ENCODE measurements at regions not wholly inside any gene's neighbourhood (a gene's known extent, or its start where the extent isn't known, plus 50 kb on each side); places are given as distances from the start of the nearest gene placed in this dataset.
"Not testable (repeated sequence)": the region's sequence is repeated elsewhere in the genome, so short reads cannot be mapped to it uniquely, and the experiment has no call there.

GRCh38 chr4:66949419-66949818 is 595.9 kb downstream of the CENPC start:
- POLR2A ChIA-PET, result no interaction called here
- CTCF ChIA-PET, result no interaction called here
- no peaks in the 10 kb centered on the region for H3K27me3 Mint-ChIP-seq

GRCh38 chr4:66946761-66947160 is 598.5 kb downstream of the CENPC start:
- ChIA-PET CTCF (no interaction called here), POLR2A (no interaction called here)
- DNase-seq, result no peak
- H3K4me1 Mint-ChIP-seq, result no peaks in the 10 kb centered on the region
- H3K4me3 Mint-ChIP-seq, result no peak overlapping the region
- H3K27ac Mint-ChIP-seq, result no peak overlapping the region
- no peaks in the 10 kb centered on the region for H3K36me3 Mint-ChIP-seq (ENCODE audit: low read depth)
- H3K9me3 Mint-ChIP-seq, result no peaks in the 10 kb centered on the region
- H3K27me3 Mint-ChIP-seq, result no peaks in the 10 kb centered on the region

More at GRCh38 chr4:66949419-66949818, 595.9 kb downstream of the CENPC start:
- H3K9me3 Mint-ChIP-seq, result no peaks in the 10 kb centered on the region
- H3K4me1 Mint-ChIP-seq, result no peaks in the 10 kb centered on the region
- H3K4me3 Mint-ChIP-seq, result no peak overlapping the region
- no peak for DNase-seq
- H3K27ac Mint-ChIP-seq, result no peak overlapping the region
- H3K36me3 Mint-ChIP-seq (ENCODE audit: low read depth), result no peaks in the 10 kb centered on the region

GRCh38 chr4:66943112-66943511 is 602.2 kb downstream of the CENPC start:
- Mint-ChIP-seq H3K27ac (no peak overlapping the region), H3K27me3 (no peaks in the 10 kb centered on the region), H3K4me1 (no peaks in the 10 kb centered on the region), H3K9me3 (no peaks in the 10 kb centered on the region), H3K36me3 (ENCODE audit: low read depth) (no peaks in the 10 kb centered on the region), H3K4me3 (no peak overlapping the region)
- ChIA-PET CTCF (no interaction called here), POLR2A (no interaction called here)
- no peak for DNase-seq

GRCh38 chr4:66931981-66932380 is 613.3 kb downstream of the CENPC start:
- H3K36me3 Mint-ChIP-seq (ENCODE audit: low read depth); H3K4me1 Mint-ChIP-seq; CTCF ChIA-PET; H3K4me3 Mint-ChIP-seq; H3K27me3 Mint-ChIP-seq; H3K27ac Mint-ChIP-seq; DNase-seq; H3K9me3 Mint-ChIP-seq; POLR2A ChIA-PET: not testable (repeated sequence)

DNA sequence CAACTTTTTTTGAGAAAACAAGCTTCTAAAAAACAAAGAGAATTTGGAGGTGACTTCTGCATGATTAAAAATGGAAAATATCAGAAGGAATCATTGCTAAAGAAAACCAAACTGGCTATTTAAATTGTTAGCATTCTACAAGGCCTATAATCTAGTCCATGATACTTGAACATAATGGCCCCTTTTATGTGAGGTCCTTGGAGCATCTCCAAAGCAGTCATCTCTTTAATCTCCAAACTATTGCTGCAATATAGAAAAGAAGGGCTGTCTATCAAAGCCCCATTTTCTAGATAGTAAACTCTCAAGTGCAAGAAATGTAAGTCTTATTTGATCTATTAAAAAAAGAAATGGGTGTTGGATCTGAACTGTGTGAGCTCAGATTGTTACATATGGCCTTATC is 615.1 kb downstream of the CENPC start:
- H3K4me3 Mint-ChIP-seq, result no peak overlapping the region
- no peaks in the 10 kb centered on the region for H3K36me3 Mint-ChIP-seq (ENCODE audit: low read depth)
- ChIA-PET POLR2A (no interaction called here), CTCF (interaction anchor here (1.0 kb wide), 1 partner anchor 10 kb away, joined by 3 read pairs; no protein-coding TSS in a partner anchor)
- DNase-seq, result no peak
- H3K27ac Mint-ChIP-seq, result no peak overlapping the region
- H3K9me3 Mint-ChIP-seq, result no peaks in the 10 kb centered on the region
- no peaks in the 10 kb centered on the region for H3K27me3 Mint-ChIP-seq
- no peaks in the 10 kb centered on the region for H3K4me1 Mint-ChIP-seq

GRCh38 chr4:66929748-66930147 is 615.6 kb downstream of the CENPC start:
- H3K27ac Mint-ChIP-seq, result no peak overlapping the region
- H3K27me3 Mint-ChIP-seq, result no peaks in the 10 kb centered on the region
- ChIA-PET CTCF (interaction anchor here (1.0 kb wide), 1 partner anchor 10 kb away, joined by 3 read pairs; no protein-coding TSS in a partner anchor), POLR2A (no interaction called here)
- no peak overlapping the region for H3K4me3 Mint-ChIP-seq
- H3K36me3 Mint-ChIP-seq (ENCODE audit: low read depth), result no peaks in the 10 kb centered on the region
- DNase-seq, result no peak
- no peaks in the 10 kb centered on the region for H3K4me1 Mint-ChIP-seq
- no peaks in the 10 kb centered on the region for H3K9me3 Mint-ChIP-seq

GRCh38 chr4:66928881-66929280 is 616.4 kb downstream of the CENPC start:
- H3K9me3 Mint-ChIP-seq, result not testable (repeated sequence)
- CTCF ChIA-PET, result interaction anchor here (0.6 kb wide), 1 partner anchor 12 kb away, joined by 3 read pairs; no protein-coding TSS in a partner anchor

GRCh38 chr4:66927937-66928336 is 617.4 kb downstream of the CENPC start:
- H3K9me3 Mint-ChIP-seq, result no peaks in the 10 kb centered on the region
- DNase-seq, result no peak
- no peaks in the 10 kb centered on the region for H3K27me3 Mint-ChIP-seq
- no peak overlapping the region for H3K4me3 Mint-ChIP-seq
- CTCF ChIA-PET, result no interaction called here
- no peaks in the 10 kb centered on the region for H3K4me1 Mint-ChIP-seq
- POLR2A ChIA-PET, result no interaction called here
- no peak overlapping the region for H3K27ac Mint-ChIP-seq
- H3K36me3 Mint-ChIP-seq (ENCODE audit: low read depth), result no peaks in the 10 kb centered on the region

More at GRCh38 chr4:66928881-66929280, 616.4 kb downstream of the CENPC start:
- POLR2A ChIA-PET; H3K36me3 Mint-ChIP-seq (ENCODE audit: low read depth); H3K4me3 Mint-ChIP-seq; H3K27ac Mint-ChIP-seq; DNase-seq; H3K27me3 Mint-ChIP-seq; H3K4me1 Mint-ChIP-seq: not testable (repeated sequence)

GRCh38 chr4:66926687-66927086 is 618.6 kb downstream of the CENPC start:
- DNase-seq, result no peak
- H3K4me1 Mint-ChIP-seq, result no peaks in the 10 kb centered on the region
- H3K4me3 Mint-ChIP-seq, result no peak overlapping the region
- POLR2A ChIA-PET, result no interaction called here
- CTCF ChIA-PET, result no interaction called here
- H3K27ac Mint-ChIP-seq, result no peak overlapping the region
- no peaks in the 10 kb centered on the region for H3K36me3 Mint-ChIP-seq (ENCODE audit: low read depth)
- H3K27me3 Mint-ChIP-seq, result no peaks in the 10 kb centered on the region
- no peaks in the 10 kb centered on the region for H3K9me3 Mint-ChIP-seq

DNA sequence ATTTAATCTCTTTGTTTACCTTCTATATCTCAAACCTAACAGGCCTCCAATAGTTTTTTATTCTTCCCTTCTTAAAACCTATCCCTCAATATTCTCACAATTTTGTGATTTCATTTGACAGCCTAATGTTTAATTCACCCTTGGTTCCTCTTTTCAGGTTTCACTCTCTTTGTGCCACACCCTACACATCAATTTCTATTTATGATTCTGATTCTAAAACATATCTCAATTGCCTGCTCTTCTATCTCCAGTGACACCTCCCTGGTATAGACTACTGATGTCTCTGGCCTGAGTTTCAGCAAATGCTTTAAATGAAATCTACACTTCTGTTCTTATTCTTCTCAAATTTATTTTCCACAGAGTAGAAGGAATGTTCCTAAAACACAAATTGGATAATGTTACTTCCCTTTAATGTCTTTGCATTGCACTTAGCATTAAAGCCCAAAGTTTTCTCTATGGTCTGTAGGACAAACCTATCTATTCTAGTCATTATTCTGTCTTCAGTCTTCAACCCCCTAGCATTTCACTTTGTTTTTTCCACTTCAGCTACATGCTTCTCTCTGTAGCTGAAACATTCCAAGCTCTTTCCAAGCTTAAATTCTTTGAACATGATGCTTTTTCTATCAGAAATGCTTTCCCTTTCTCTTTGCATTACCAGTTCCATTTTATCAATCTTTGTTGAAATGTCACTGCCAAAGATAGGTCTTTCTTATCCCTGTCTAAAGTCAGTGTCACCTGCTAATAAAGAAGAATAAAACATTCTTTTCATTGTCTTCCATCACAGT is 622.0 kb downstream of the CENPC start:
- no peak for DNase-seq
- Mint-ChIP-seq H3K4me1 (no peaks in the 10 kb centered on the region), H3K27me3 (no peaks in the 10 kb centered on the region), H3K4me3 (no peak overlapping the region), H3K9me3 (no peaks in the 10 kb centered on the region), H3K27ac (no peak overlapping the region), H3K36me3 (ENCODE audit: low read depth) (no peaks in the 10 kb centered on the region)
- ChIA-PET CTCF (no interaction called here), POLR2A (no interaction called here)

- CTCF ChIA-PET, result no interaction called here
- Mint-ChIP-seq H3K27me3 (no peaks in the 10 kb centered on the region), H3K36me3 (ENCODE audit: low read depth) (no peaks in the 10 kb centered on the region), H3K4me1 (no peaks in the 10 kb centered on the region), H3K9me3 (no peaks in the 10 kb centered on the region), H3K4me3 (no peak overlapping the region), H3K27ac (no peak overlapping the region)
- DNase-seq, result no peak
- POLR2A ChIA-PET, result no interaction called here
Observed at GRCh38 chr4:66921433-66921832, 623.9 kb downstream of the CENPC start.

- Mint-ChIP-seq H3K4me3 (no peak overlapping the region), H3K36me3 (ENCODE audit: low read depth) (no peaks in the 10 kb centered on the region), H3K4me1 (no peaks in the 10 kb centered on the region), H3K27ac (no peak overlapping the region), H3K27me3 (no peaks in the 10 kb centered on the region), H3K9me3 (no peaks in the 10 kb centered on the region)
- ChIA-PET CTCF (no interaction called here), POLR2A (no interaction called here)
- no peak for DNase-seq
Observed at GRCh38 chr4:66920514-66920913, 624.8 kb downstream of the CENPC start.

GRCh38 chr4:66911880-66912279 is 633.4 kb downstream of the CENPC start:
- Mint-ChIP-seq H3K4me3 (no peak overlapping the region), H3K4me1 (no peaks in the 10 kb centered on the region), H3K27me3 (no peaks in the 10 kb centered on the region), H3K36me3 (ENCODE audit: low read depth) (no peaks in the 10 kb centered on the region), H3K9me3 (no peaks in the 10 kb centered on the region), H3K27ac (no peak overlapping the region)
- DNase-seq, result no peak
- ChIA-PET CTCF (no interaction called here), POLR2A (no interaction called here)

DNA sequence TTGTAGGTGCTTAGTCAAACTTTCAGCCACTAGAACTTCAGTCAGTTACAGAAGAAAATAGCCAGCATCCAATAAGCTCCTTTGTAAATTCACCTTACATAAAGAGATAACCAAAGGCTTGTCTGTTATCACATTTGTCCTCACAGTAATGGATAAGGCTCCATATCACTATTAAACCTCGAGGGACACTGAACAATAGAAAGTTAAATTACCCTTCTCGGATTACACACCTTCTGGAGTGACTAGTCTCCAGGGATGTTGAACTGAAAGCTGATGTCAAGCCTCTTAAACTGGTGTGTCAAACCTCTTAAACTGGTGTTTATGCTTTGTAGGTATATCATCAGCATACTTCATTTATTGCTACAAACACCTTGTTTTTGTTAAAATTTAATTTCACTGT is 639.0 kb downstream of the CENPC start:
- Mint-ChIP-seq H3K4me1 (no peaks in the 10 kb centered on the region), H3K27ac (no peak overlapping the region), H3K4me3 (no peak overlapping the region), H3K27me3 (no peaks in the 10 kb centered on the region), H3K36me3 (ENCODE audit: low read depth) (no peaks in the 10 kb centered on the region), H3K9me3 (no peaks in the 10 kb centered on the region)
- ChIA-PET POLR2A (no interaction called here), CTCF (no interaction called here)
- no peak for DNase-seq

Data from activated CD4-positive, alpha-beta T cell treated with anti-CD3 and anti-CD28 coated beads, Interleukin-2, amount 10 ng/mL, durations not matched to agents 7 days and 5 days (primary cell).